HEK293 (cell line): ENCODE measurements at regions not wholly inside any gene's neighbourhood (a gene's known extent, or its start where the extent isn't known, plus 50 kb on each side); places are given as distances from the start of the nearest gene placed in this dataset.

ENCODE experiments used
- CTCF ChIA-PET: fragments of 350-600 bp; formaldehyde crosslinking; extraction: SDS; loops from one replicate; lab custom pipeline; 2021; ENCODE audit warnings: antibody characterized with exemption; lab: Yijun Ruan, JAX
- POLR2A ChIA-PET: fragments of 300-600 bp; formaldehyde crosslinking; extraction: SDS; loops from one replicate; lab custom pipeline; 2020; ENCODE audit warnings: antibody characterized with exemption, inconsistent platforms; lab: Yijun Ruan, JAX
- H3K27ac ChIP-seq: fragments of 200-500 bp; sonication (Bioruptor generic); 2 replicates; pipeline ENCODE4 v1.5.1; 2014; ENCODE audit warnings: low read depth, low read length, control low read depth, inconsistent platforms; ENCODE audit errors: extremely low read depth
- H3K36me3 ChIP-seq, 2 experiments: fragments of 200-500 bp in 1 of 2; sonication (Bioruptor generic) in 1 of 2; 1 replicate in 1 of 2; 2 replicates in 1 of 2; pipeline ENCODE4 v1.5.1; 2014 to 2017; ENCODE audit warnings: inconsistent platforms in 2 of 2, low read length in 2 of 2; ENCODE audit not compliant: control insufficient read depth in 2 of 2, insufficient read depth in 1 of 2
- H3K4me1 ChIP-seq: fragments of 200-500 bp; sonication (Bioruptor generic); 2 replicates; pipeline ENCODE4 v1.5.1; 2014; ENCODE audit warnings: mild to moderate bottlenecking, low read length, inconsistent platforms; ENCODE audit not compliant: control insufficient read depth, insufficient read depth
- H3K4me3 ChIP-seq: 2 replicates; pipeline ENCODE4 v1.5.1; 2011; ENCODE audit warnings: low read depth, mild to moderate bottlenecking, control low read depth, low read length, moderate library complexity
- H3K9me3 ChIP-seq: fragments of 200-500 bp; sonication (Bioruptor generic); 2 replicates; pipeline ENCODE4 v1.5.1; 2014; ENCODE audit warnings: low read depth, low read length, inconsistent platforms; ENCODE audit not compliant: control insufficient read depth, insufficient read depth
- OSR2 ChIP-seq: fragments of 450-650 bp; formaldehyde crosslinking; IDR thresholded peaks from 2 replicates; pipeline ENCODE4 v1.5.1; 2016; ENCODE audit warnings: missing biosample characterization, missing genetic modification characterization
- ZBTB20 ChIP-seq: fragments of 450-650 bp; formaldehyde crosslinking; IDR thresholded peaks from 2 replicates; pipeline ENCODE4 v1.5.1; 2016; ENCODE audit warnings: missing biosample characterization, missing genetic modification characterization
- ZBTB48 ChIP-seq: fragments of 450-650 bp; formaldehyde crosslinking; IDR thresholded peaks from 2 replicates; pipeline ENCODE4 v1.5.1; 2016; ENCODE audit warnings: missing biosample characterization, missing genetic modification characterization
- ZBTB8A ChIP-seq: fragments of 450-650 bp; formaldehyde crosslinking; IDR thresholded peaks from 2 replicates; pipeline ENCODE4 v1.5.1; 2016; ENCODE audit warnings: missing biosample characterization, missing genetic modification characterization
- ZNF10 ChIP-seq: fragments of 450-650 bp; formaldehyde crosslinking; IDR thresholded peaks from 2 replicates; pipeline ENCODE4 v1.5.1; 2017; ENCODE audit warnings: missing biosample characterization, missing genetic modification characterization
- ZNF133 ChIP-seq: fragments of 450-650 bp; formaldehyde crosslinking; IDR thresholded peaks from 2 replicates; pipeline ENCODE4 v1.5.1; 2016; ENCODE audit warnings: missing biosample characterization, missing genetic modification characterization
- ZNF274 ChIP-seq, 2 experiments: fragments of 200-500 bp in 1 of 2; fragments of 450-650 bp in 1 of 2; sonication (Bioruptor generic) in 1 of 2; formaldehyde crosslinking in 1 of 2; IDR thresholded peaks; 2 replicates each; pipeline versions ENCODE4 v1.5.1 to v1.6.1; 2014 to 2016; ENCODE audit warnings: borderline replicate concordance in 1 of 2, inconsistent platforms in 1 of 2, low read length in 1 of 2, missing biosample characterization in 1 of 2, missing genetic modification characterization in 1 of 2
- ZNF404 ChIP-seq: fragments of 450-650 bp; formaldehyde crosslinking; IDR thresholded peaks from 2 replicates; pipeline ENCODE4 v1.5.1; 2017; ENCODE audit warnings: missing biosample characterization, missing genetic modification characterization
- ZNF518A ChIP-seq: fragments of 450-650 bp; formaldehyde crosslinking; conservative IDR thresholded peaks from 2 replicates; pipeline ENCODE4 v1.5.1; 2016; ENCODE audit warnings: low read depth, missing biosample characterization, missing genetic modification characterization
- ZNF521 ChIP-seq: fragments of 450-650 bp; formaldehyde crosslinking; IDR thresholded peaks from 2 replicates; pipeline ENCODE4 v1.5.1; 2017; ENCODE audit warnings: missing biosample characterization, mild to moderate bottlenecking, missing genetic modification characterization
- ZNF548 ChIP-seq: fragments of 450-650 bp; formaldehyde crosslinking; IDR thresholded peaks from 2 replicates; pipeline ENCODE4 v1.5.1; 2016; ENCODE audit warnings: missing biosample characterization, missing genetic modification characterization
- ZNF561 ChIP-seq: fragments of 450-650 bp; IDR thresholded peaks from 2 replicates; pipeline ENCODE4 v1.5.1; 2018; ENCODE audit warnings: missing biosample characterization, missing genetic modification characterization, borderline replicate concordance
- ZNF596 ChIP-seq: fragments of 450-650 bp; IDR thresholded peaks from 2 replicates; pipeline ENCODE4 v1.5.0; 2018; ENCODE audit warnings: missing biosample characterization, mild to moderate bottlenecking, missing genetic modification characterization, moderate library complexity
- ZNF701 ChIP-seq: fragments of 450-650 bp; formaldehyde crosslinking; IDR thresholded peaks from 2 replicates; pipeline ENCODE4 v1.5.1; 2016; ENCODE audit warnings: missing biosample characterization, missing genetic modification characterization
- ZNF768 ChIP-seq: fragments of 450-650 bp; formaldehyde crosslinking; IDR thresholded peaks from 2 replicates; pipeline ENCODE4 v1.5.1; 2018; ENCODE audit warnings: missing biosample characterization, mild to moderate bottlenecking, missing genetic modification characterization
- ZNF776 ChIP-seq: fragments of 450-650 bp; formaldehyde crosslinking; IDR thresholded peaks from 2 replicates; pipeline ENCODE4 v1.5.0; 2017; ENCODE audit warnings: missing biosample characterization, missing genetic modification characterization, borderline replicate concordance
- ZNF785 ChIP-seq: fragments of 450-650 bp; formaldehyde crosslinking; IDR thresholded peaks from 2 replicates; pipeline ENCODE4 v1.5.1; 2016; ENCODE audit warnings: missing biosample characterization, missing genetic modification characterization
- ZSCAN5A ChIP-seq: fragments of 450-650 bp; formaldehyde crosslinking; IDR thresholded peaks from 2 replicates; pipeline ENCODE4 v1.5.1; 2016; ENCODE audit warnings: missing biosample characterization, missing genetic modification characterization
- TF ChIP-seq, protein P1 (sequence below): fragments of 450-650 bp; formaldehyde crosslinking; IDR thresholded peaks from 2 replicates; pipeline ENCODE4 v1.5.1; 2016; ENCODE audit warnings: missing biosample characterization, missing genetic modification characterization

DNA sequence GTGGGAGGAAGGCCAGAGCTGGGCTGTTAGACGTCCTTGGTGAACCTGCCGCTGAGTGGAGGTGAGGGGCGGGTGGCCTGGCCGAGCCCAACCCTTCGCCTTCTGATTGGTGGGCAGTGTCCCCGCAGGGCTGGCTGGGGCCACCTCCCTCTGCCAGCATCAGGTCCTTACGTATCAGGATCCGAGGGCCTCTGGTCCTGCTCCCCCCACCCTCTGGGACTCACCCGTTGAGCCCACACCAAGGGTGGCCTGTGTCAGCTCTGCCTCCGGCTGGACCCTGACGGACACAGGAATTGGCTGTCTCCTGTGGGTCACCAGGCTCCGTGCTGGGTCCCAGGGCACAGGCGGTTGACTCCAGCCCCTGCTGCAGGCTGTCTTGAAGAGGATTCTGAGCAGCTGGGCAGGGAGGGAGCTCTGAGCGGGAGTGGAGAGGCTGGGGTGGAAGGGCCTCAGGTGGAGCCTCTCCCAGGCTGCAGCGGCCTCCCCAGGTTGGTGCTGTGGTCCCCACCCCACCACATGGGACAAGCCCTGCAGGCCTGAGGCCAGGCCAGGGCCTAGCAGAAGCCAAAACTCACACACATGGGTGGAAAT, 58.4 kb upstream of the NKX1-1 start:
- H3K9me3 ChIP-seq, result no peaks in the 10 kb centered on the region
- no peak for TF ChIP-seq ZNF776 (tag by site-specific recombination)
- H3K36me3 ChIP-seq, result no peaks in the 10 kb centered on the region
- ChIA-PET CTCF (interaction anchor here (0.6 kb wide), 1 partner anchor 48 kb away, joined by 4 read pairs; no protein-coding TSS in a partner anchor), POLR2A (no interaction called here)
- H3K27ac ChIP-seq, result no peak overlapping the region
- no peaks in the 10 kb centered on the region for H3K4me1 ChIP-seq
- no peak overlapping the region for H3K4me3 ChIP-seq

- TF ChIP-seq OSR2 (tag by site-specific recombination), result no peak
- TF ChIP-seq ZBTB8A (tag by site-specific recombination), result no peak
- no peak for TF ChIP-seq ZNF518A (tag by site-specific recombination)
- no peak for TF ChIP-seq ZNF768 (tag by site-specific recombination)
- TF ChIP-seq ZSCAN5A, result no peak
- H3K4me1 ChIP-seq, result no peaks in the 10 kb centered on the region
- H3K27ac ChIP-seq, result no peak overlapping the region
- no peaks in the 10 kb centered on the region for H3K36me3 ChIP-seq
- ChIA-PET POLR2A (no interaction called here), CTCF (interaction anchor here (0.6 kb wide), 1 partner anchor 48 kb away, joined by 4 read pairs; no protein-coding TSS in a partner anchor)
- H3K9me3 ChIP-seq, result no peaks in the 10 kb centered on the region
- no peak overlapping the region for H3K4me3 ChIP-seq
Measured at GRCh38 chr4:1463927-1464540, 57.8 kb upstream of the NKX1-1 start.

- ChIA-PET CTCF (no interaction called here), POLR2A (no interaction called here)
- TF ChIP-seq ZNF10 (tag by site-specific recombination), result no peak
- TF ChIP-seq ZNF785 (tag by site-specific recombination), result no peak
- no peak for TF ChIP-seq ZNF521
- no peak for TF ChIP-seq ZNF561 (tag by site-specific recombination)
- no peak for TF ChIP-seq ZNF404 (tag by site-specific recombination)
- TF ChIP-seq ZNF548, result no peak
- no peak for TF ChIP-seq ZNF133 (tag by site-specific recombination)
- TF ChIP-seq ZBTB48 (tag by site-specific recombination), result no peak
- TF ChIP-seq, protein P1, sequence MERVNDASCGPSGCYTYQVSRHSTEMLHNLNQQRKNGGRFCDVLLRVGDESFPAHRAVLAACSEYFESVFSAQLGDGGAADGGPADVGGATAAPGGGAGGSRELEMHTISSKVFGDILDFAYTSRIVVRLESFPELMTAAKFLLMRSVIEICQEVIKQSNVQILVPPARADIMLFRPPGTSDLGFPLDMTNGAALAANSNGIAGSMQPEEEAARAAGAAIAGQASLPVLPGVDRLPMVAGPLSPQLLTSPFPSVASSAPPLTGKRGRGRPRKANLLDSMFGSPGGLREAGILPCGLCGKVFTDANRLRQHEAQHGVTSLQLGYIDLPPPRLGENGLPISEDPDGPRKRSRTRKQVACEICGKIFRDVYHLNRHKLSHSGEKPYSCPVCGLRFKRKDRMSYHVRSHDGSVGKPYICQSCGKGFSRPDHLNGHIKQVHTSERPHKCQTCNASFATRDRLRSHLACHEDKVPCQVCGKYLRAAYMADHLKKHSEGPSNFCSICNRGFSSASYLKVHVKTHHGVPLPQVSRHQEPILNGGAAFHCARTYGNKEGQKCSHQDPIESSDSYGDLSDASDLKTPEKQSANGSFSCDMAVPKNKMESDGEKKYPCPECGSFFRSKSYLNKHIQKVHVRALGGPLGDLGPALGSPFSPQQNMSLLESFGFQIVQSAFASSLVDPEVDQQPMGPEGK (tag by site-specific recombination), result no peak
- TF ChIP-seq ZBTB20 (tag by site-specific recombination), result no peak
- TF ChIP-seq ZNF596, result no peak
- TF ChIP-seq ZNF274 (IDR thresholded peaks at IDR 0.05; ENCODE audit: low read length), result no peak
- no peak for TF ChIP-seq ZNF274 (tag by site-specific recombination; IDR thresholded peaks at IDR 0.05; ENCODE audit: borderline replicate concordance)
- TF ChIP-seq ZSCAN5A, result no peak
- TF ChIP-seq ZNF701, result no peak
Measured at GRCh38 chr4:1463088-1463926, 57.1 kb upstream of the NKX1-1 start.

More at GRCh38 chr4:1463088-1463926, 57.1 kb upstream of the NKX1-1 start:
- Histone ChIP-seq H3K27ac (no peak overlapping the region), H3K9me3 (no peaks in the 10 kb centered on the region), H3K36me3 (no peaks in the 10 kb centered on the region), H3K4me1 (no peaks in the 10 kb centered on the region), H3K4me3 (no peak overlapping the region)
